Left forelimb (tissue), 1 donor: ENCODE measurements at regions not wholly inside any gene's neighbourhood (a gene's known extent, or its start where the extent isn't known, plus 50 kb on each side); places are given as distances from the start of the nearest gene placed in this dataset.
"Not testable (repeated sequence)": the region's sequence is repeated elsewhere in the genome, so short reads cannot be mapped to it uniquely, and the experiment has no call there.

Source experiments
- DNase-seq: peaks from one replicate; pipeline ENCODE4 v3.0.0-alpha.2; 2018; ENCODE audit warnings: low spot score

- no peak for DNase-seq
Observed at GRCh38 chr6:165844801-165845364, 181.8 kb upstream of the PDE10A start.

- no peak for DNase-seq
Observed at GRCh38 chr6:165844232-165844631, 181.2 kb upstream of the PDE10A start.

GRCh38 chr6:165843568-165844113, 180.6 kb upstream of the PDE10A start:
- no peak for DNase-seq

- DNase-seq, result no peak
Observed at GRCh38 chr6:165843121-165843520, 180.1 kb upstream of the PDE10A start.

- DNase-seq, result no peak
Observed at GRCh38 chr6:165842281-165842936, 179.4 kb upstream of the PDE10A start.

- no peak for DNase-seq
Observed at GRCh38 chr6:165841153-165841558, 178.1 kb upstream of the PDE10A start.

GRCh38 chr6:165837948-165838745, 175.1 kb upstream of the PDE10A start:
- no peak for DNase-seq

GRCh38 chr6:165836648-165837047, 173.6 kb upstream of the PDE10A start:
- not testable (repeated sequence) for DNase-seq

- no peak for DNase-seq
Observed at GRCh38 chr6:165835410-165835851, 172.4 kb upstream of the PDE10A start.

- no peak for DNase-seq
Observed at GRCh38 chr6:165834613-165835259, 171.7 kb upstream of the PDE10A start.

- no peak for DNase-seq
Observed at GRCh38 chr6:165833355-165833754, 170.3 kb upstream of the PDE10A start.

- no peak for DNase-seq
Observed at GRCh38 chr6:165831812-165832510, 168.9 kb upstream of the PDE10A start.

- DNase-seq, result no peak
Observed at GRCh38 chr6:165830761-165831160, 167.7 kb upstream of the PDE10A start.

- no peak for DNase-seq
Observed at GRCh38 chr6:165829376-165829775, 166.3 kb upstream of the PDE10A start.

- DNase-seq, result no peak
Observed at GRCh38 chr6:165827190-165827518, 164.1 kb upstream of the PDE10A start.

GRCh38 chr6:165826487-165827189, 163.6 kb upstream of the PDE10A start:
- DNase-seq, result no peak

GRCh38 chr6:165825256-165825815, 162.3 kb upstream of the PDE10A start:
- no peak for DNase-seq

- no peak for DNase-seq
Observed at GRCh38 chr6:165823609-165824326, 160.7 kb upstream of the PDE10A start.

- DNase-seq, result no peak
Observed at GRCh38 chr6:165822501-165822900, 159.5 kb upstream of the PDE10A start.

GRCh38 chr6:165821754-165822153, 158.7 kb upstream of the PDE10A start:
- no peak for DNase-seq
